ENCODE measurements at regions not wholly inside any gene's neighbourhood (a gene's known extent, or its start where the extent isn't known, plus 50 kb on each side); places are given as distances from the start of the nearest gene placed in this dataset.

GRCh38 chr2:31784868-31785267 lies 204.1 kb upstream of the SRD5A2 start:
- no peak for TF ChIP-seq POLR2A (IDR thresholded peaks at IDR 0.05)
- TF ChIP-seq CTCF (IDR thresholded peaks at IDR 0.05 in 4 of 5, conservative IDR thresholded peaks at IDR 0.05 in 1 of 5) = no peak
